ENCODE measurements at regions not wholly inside any gene's neighbourhood (a gene's known extent, or its start where the extent isn't known, plus 50 kb on each side); places are given as distances from the start of the nearest gene placed in this dataset.

- H3K23me2 ChIP-seq (ENCODE audit: insufficient read length, low read depth, low read length, poor library complexity, severe bottlenecking) = no peaks in the 10 kb centered on the region
- no CpG with 5 or more reads among the region's 3 CpGs for WGBS (ENCODE audit: extremely low coverage, insufficient read length, low lambda C conversion rate)
These were observed 2674.7 kb upstream of the PCDH20 start for GRCh38 chr13:64090311-64090710.

More at GRCh38 chr13:64090311-64090710, 2674.7 kb upstream of the PCDH20 start:
- H3K27ac ChIP-seq (ENCODE audit: insufficient read length, low read depth, low read length) = no peak overlapping the region
- no peaks in the 10 kb centered on the region; the same call in 1 of the 2 replicates for H3K27me3 ChIP-seq (ENCODE audit: insufficient read depth, low read length)
- no peak overlapping the region for H3K4ac ChIP-seq (ENCODE audit: low read depth, low read length)
- no peak overlapping the region for H3K23ac ChIP-seq (ENCODE audit: insufficient read length, low read depth, low read length)
- H3T11ph ChIP-seq (ENCODE audit: low read length) = no peak overlapping the region
- H2BK5ac ChIP-seq (ENCODE audit: insufficient read length, low read length) = no peak overlapping the region
- Mint-ChIP-seq H3K9me3 (no peaks in the 10 kb centered on the region; a peak in 1 of 5 replicates), H3K4me3 (no peak overlapping the region), H3K4me1 (no peaks in the 10 kb centered on the region), H3K27me3 (ENCODE audit: low read depth) (no peaks in the 10 kb centered on the region; the same call in 1 of the 2 replicates), H3K36me3 (ENCODE audit: insufficient read depth in 1 of 3, low read depth in 3 of 3) (no peaks in the 10 kb centered on the region), H3K27ac (no peak overlapping the region)
- H3K9me3 ChIP-seq (ENCODE audit: control insufficient read depth, low read depth, low read length) = no peaks in the 10 kb centered on the region
- H3K9ac ChIP-seq (ENCODE audit: extremely low read depth, insufficient read length, low read length) = no peak overlapping the region
- no peak overlapping the region for H3K18ac ChIP-seq (ENCODE audit: insufficient read length, low read depth, low read length)
- H3K14ac ChIP-seq (ENCODE audit: insufficient read depth, low read length) = no peak overlapping the region
- H4K8ac ChIP-seq (replicated peaks; ENCODE audit: insufficient read length, low read depth, low read length) = no peak overlapping the region
- H3K4me1 ChIP-seq (ENCODE audit: insufficient read depth, low read length) = no peaks in the 10 kb centered on the region
- no peak overlapping the region for H2BK12ac ChIP-seq (ENCODE audit: insufficient read length, low read depth, low read length)
- H4K20me1 ChIP-seq (ENCODE audit: control insufficient read depth, insufficient read depth, insufficient read length) = no peaks in the 10 kb centered on the region
- no peaks in the 10 kb centered on the region for H3K79me2 ChIP-seq (ENCODE audit: insufficient read depth, low read length)
- no peak overlapping the region for H2AK5ac ChIP-seq (ENCODE audit: insufficient read length, low read length)
- H2AFZ ChIP-seq (ENCODE audit: low read length) = no peak overlapping the region
- H4K5ac ChIP-seq (ENCODE audit: insufficient read length, low read depth, low read length) = no peak overlapping the region
- no peaks in the 10 kb centered on the region for H3K79me1 ChIP-seq (ENCODE audit: insufficient read depth, low read depth, low read length, poor library complexity, severe bottlenecking)
- no peak overlapping the region for H2BK15ac ChIP-seq (ENCODE audit: low read depth, low read length)
- H2BK20ac ChIP-seq (ENCODE audit: low read depth, low read length, poor library complexity, severe bottlenecking) = no peak overlapping the region
- no peak for DNase-seq
- no peak overlapping the region for H2BK120ac ChIP-seq (ENCODE audit: low read depth, low read length, poor library complexity, severe bottlenecking)
- no peak overlapping the region for H3K4me2 ChIP-seq (ENCODE audit: insufficient read depth, insufficient read length, low read length)
- H4K91ac ChIP-seq (ENCODE audit: insufficient read length, low read depth, low read length) = no peak overlapping the region
- no peak for TF ChIP-seq CTCF (conservative IDR thresholded peaks at IDR 0.05)
- H3K56ac ChIP-seq (ENCODE audit: insufficient read length, low read depth, low read length) = no peak overlapping the region
